Central memory CD8-positive, alpha-beta T cell (primary cell): ENCODE measurements at regions not wholly inside any gene's neighbourhood (a gene's known extent, or its start where the extent isn't known, plus 50 kb on each side); places are given as distances from the start of the nearest gene placed in this dataset.

Experiments used
- ATAC-seq: fragments of 150-1000 bp; cut with Tn5 transposase; replicated peaks from 2 replicates; pipeline ENCODE4 v1.10.0; 2022; ENCODE audit warnings: mild to moderate bottlenecking, moderate FRiP score, moderate number of reproducible peaks; ENCODE audit not compliant: poor library complexity, severe bottlenecking; ENCODE audit errors: extremely low read depth
- DNase-seq, 2 donors: peaks; one replicate each; pipeline ENCODE4 v3.0.0; 2021; ENCODE audit warnings: low spot score in 2 of 2
- H3K27ac Mint-ChIP-seq: one replicate; pipeline ENCODE4 v1.8.0; 2022; ENCODE audit warnings: low read depth, mild to moderate bottlenecking, moderate library complexity, mixed read lengths
- H3K27me3 Mint-ChIP-seq: one replicate; pipeline ENCODE4 v1.8.0; 2022; ENCODE audit warnings: mixed read lengths
- H3K36me3 Mint-ChIP-seq: one replicate; pipeline ENCODE4 v1.8.0; 2022; ENCODE audit warnings: mild to moderate bottlenecking, moderate library complexity, mixed read lengths; ENCODE audit not compliant: insufficient read depth
- H3K4me1 Mint-ChIP-seq: one replicate; pipeline ENCODE4 v1.8.0; 2022; ENCODE audit warnings: mixed read lengths
- H3K4me3 Mint-ChIP-seq: one replicate; pipeline ENCODE4 v1.8.0; 2022; ENCODE audit warnings: mild to moderate bottlenecking, moderate library complexity, mixed read lengths
- H3K9me3 Mint-ChIP-seq: one replicate; pipeline ENCODE4 v1.8.0; 2022; ENCODE audit warnings: mixed read lengths

DNA sequence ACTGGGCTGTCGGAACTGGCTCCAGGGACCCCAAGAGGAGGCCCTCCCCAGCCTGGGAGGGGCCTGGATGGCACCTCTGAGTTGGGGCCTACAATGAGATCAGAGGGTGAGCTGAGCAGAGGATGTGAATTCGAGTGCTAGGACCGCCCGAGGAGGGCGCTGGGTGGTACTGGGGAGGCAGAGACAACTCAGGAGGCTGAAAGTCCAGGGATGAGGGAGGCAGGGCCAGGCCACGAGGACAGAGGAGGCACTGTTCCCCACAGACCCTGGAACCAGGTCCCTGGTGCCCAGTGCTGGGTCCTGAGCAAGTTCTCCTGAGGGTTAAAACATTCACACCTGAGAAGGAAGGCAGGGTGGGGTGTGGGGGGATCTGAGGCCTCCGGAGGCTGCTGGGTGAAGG is 218.0 kb downstream of the CTTN start:
- no peaks in the 10 kb centered on the region for H3K36me3 Mint-ChIP-seq
- H3K27me3 Mint-ChIP-seq = no peaks in the 10 kb centered on the region
- no peak for DNase-seq
- H3K4me1 Mint-ChIP-seq = no peaks in the 10 kb centered on the region
- H3K9me3 Mint-ChIP-seq = no peaks in the 10 kb centered on the region
- no peak overlapping the region for H3K4me3 Mint-ChIP-seq
- ATAC-seq = no peak
- H3K27ac Mint-ChIP-seq = no peak overlapping the region

DNA sequence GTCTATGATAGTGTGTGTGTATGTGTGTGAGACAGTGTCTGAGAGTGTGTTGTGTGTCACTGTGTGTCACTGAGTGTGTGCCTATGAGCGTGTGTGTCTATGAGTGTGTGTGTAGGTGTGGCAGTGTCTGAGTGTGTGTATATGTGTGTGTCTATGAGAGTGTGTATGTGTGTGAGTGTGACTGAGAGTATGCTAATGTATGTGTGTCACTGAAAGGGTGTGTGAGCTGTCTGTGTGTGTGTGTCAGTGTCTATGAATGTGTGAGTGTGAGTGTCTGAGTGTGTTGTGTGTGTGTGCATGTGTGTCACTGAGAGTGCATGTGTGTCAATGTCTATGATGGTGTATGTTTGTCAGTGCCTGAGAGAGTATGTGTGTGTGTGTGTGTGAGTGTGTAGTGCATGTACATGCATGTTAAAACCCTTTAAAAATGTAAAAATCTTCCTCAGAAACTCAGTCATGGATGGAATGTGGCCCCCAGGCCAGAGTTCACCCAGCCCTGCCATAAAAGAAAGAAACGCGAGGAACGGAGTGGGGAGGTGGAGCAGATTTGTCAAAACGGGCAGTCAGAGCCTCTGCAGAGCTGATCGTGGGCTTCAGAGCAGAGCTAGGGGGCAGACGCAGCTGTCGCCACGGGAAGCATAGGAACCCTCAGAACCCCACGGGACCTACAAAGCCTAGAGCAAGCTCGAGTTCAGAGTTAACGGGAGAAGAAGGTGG is 218.8 kb downstream of the CTTN start:
- Mint-ChIP-seq H3K27ac (no peak overlapping the region), H3K9me3 (no peaks in the 10 kb centered on the region), H3K4me1 (no peaks in the 10 kb centered on the region), H3K36me3 (no peaks in the 10 kb centered on the region), H3K27me3 (no peaks in the 10 kb centered on the region), H3K4me3 (no peak overlapping the region)
- no peak for DNase-seq
- ATAC-seq = no peak

DNA sequence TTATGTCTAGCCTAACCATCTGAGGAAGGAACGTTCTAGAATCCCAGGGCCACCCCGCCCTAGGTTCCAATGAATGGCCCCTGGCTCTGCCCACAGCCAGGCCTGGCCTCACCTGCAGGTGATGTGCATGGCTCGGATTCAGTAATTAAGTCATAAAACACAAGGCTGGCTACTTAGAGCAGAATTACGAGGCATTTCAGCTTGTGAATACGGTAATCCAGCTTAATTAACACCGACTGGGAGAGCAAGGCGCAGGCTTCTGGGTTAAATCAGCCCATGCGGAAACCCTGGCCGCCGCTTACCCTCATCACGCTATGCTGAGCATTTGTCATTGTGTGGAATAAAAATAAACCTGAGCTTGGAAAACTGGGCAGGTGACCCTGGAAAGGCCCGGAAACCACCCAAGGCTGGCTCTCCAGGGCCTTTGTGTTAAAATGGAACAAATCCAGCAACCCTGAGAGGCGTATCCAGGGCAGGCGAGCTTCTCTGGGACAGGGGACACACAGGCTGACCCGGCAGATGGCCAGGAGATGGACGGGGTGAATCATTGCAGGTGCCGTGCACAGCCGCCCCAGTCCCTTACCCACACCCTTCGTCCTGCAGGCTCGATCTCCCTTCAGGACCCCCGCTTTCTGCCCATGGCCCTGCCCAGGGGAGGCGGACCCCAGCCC is 220.2 kb downstream of the CTTN start:
- Mint-ChIP-seq H3K9me3 (no peaks in the 10 kb centered on the region), H3K4me1 (no peaks in the 10 kb centered on the region), H3K36me3 (no peaks in the 10 kb centered on the region), H3K27me3 (no peaks in the 10 kb centered on the region), H3K4me3 (no peak overlapping the region), H3K27ac (no peak overlapping the region)
- ATAC-seq = no peak
- DNase-seq = no peak

DNA sequence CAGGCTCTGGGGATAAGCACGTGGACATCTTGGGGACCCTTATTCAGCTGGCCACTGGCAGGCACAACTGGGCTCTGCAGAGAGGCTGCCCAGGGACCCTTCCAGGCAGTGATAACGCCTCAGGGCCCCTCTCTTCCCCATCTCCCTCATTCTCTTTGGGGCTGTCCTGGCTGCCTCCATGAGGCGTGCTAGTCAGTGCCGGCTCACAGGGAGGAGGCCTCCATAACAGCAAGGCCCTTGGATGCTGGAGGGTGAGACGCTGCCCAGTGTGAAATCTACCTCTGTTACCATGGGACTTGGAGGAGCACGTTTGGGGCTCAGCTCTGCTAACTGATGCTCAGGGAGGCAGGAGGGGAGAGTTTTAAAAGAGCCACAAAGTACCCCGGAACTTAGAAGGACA is 221.3 kb downstream of the CTTN start:
- no peak for DNase-seq
- no peak for ATAC-seq
- Mint-ChIP-seq H3K9me3 (no peaks in the 10 kb centered on the region), H3K27ac (no peak overlapping the region), H3K27me3 (no peaks in the 10 kb centered on the region), H3K4me3 (no peak overlapping the region), H3K36me3 (no peaks in the 10 kb centered on the region), H3K4me1 (no peaks in the 10 kb centered on the region)

DNA sequence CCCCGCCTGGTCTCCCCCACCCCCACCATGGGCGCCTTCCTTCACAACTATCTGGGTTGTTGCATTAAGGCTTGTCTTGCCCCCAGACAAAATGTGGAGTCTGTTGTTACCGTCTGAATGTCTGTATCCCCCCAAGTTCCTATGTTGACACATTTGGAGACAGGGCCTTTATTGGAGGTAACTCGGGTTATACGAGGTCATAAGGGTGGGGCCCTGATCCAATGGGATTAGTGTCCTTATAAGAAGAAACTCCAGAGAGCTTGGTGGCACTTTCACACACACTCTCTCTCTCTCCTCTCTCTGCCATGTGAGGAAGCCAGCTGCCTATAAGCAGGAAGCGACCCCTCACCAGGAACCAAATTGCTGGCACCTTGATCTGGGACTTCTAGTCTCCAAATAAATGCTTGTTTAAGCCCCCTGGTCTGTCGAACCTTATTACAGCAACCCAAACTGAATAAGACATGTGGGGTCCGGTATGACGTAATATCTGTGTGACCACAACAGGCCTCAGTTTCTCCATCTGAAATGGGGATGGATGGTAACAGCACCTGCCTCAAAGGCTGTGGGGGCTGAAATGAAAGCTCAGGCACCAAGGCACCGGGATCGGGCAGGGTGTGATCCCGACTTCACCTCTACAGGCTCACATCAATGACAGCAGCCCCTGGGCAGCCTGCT is 222.3 kb downstream of the CTTN start:
- Mint-ChIP-seq H3K27me3 (no peaks in the 10 kb centered on the region), H3K27ac (no peak overlapping the region), H3K36me3 (no peaks in the 10 kb centered on the region), H3K4me3 (no peak overlapping the region), H3K4me1 (no peaks in the 10 kb centered on the region), H3K9me3 (no peaks in the 10 kb centered on the region)
- DNase-seq = no peak
- no peak for ATAC-seq

DNA sequence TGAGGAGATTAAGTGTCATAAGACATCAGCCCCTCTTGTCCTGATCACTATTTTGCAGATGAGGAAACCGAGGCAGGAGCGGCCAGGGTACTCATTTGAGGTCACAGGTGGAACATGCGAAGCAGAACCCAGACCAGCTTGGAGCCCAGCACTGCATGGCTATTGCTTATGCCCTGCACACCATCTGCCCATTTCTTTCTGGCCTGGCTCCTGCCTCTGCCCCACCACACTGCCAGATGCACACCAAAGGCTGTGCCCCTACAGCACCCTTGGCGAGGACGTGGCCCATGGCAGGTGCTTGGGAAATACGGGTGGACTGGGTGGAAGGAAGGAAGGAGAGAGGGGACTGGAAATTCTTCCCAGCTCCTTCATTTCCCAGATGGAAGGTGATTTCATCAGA is 222.9 kb downstream of the CTTN start:
- DNase-seq (no peak), ATAC-seq (no peak)
- H3K36me3 Mint-ChIP-seq = no peaks in the 10 kb centered on the region
- no peaks in the 10 kb centered on the region for H3K9me3 Mint-ChIP-seq
- no peak overlapping the region for H3K27ac Mint-ChIP-seq
- no peak overlapping the region for H3K4me3 Mint-ChIP-seq
- no peaks in the 10 kb centered on the region for H3K27me3 Mint-ChIP-seq
- H3K4me1 Mint-ChIP-seq = no peaks in the 10 kb centered on the region

DNA sequence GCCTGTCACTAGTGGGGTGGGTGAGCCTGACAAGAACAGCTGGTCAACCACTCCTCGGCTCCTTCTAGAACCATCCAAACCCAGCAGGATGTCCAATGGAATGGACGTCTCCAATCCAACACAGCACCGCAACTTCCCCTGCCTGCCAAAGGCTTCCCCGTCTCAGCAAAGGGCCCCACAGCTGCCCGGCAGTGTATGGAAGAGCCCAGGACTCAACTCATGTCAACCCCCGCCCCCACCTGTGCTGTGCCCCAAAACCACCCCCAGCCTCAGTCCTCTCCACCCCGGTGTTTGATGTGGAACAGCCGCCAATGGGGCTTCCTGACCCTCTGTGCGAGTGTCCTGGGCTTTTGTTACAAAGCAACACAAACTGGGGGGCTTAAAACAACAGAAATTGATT is 223.8 kb downstream of the CTTN start:
- no peaks in the 10 kb centered on the region for H3K36me3 Mint-ChIP-seq
- DNase-seq = no peak
- H3K27me3 Mint-ChIP-seq = no peaks in the 10 kb centered on the region
- H3K4me3 Mint-ChIP-seq = no peak overlapping the region
- no peaks in the 10 kb centered on the region for H3K9me3 Mint-ChIP-seq
- H3K4me1 Mint-ChIP-seq = no peaks in the 10 kb centered on the region
- ATAC-seq = no peak
- no peak overlapping the region for H3K27ac Mint-ChIP-seq

DNA sequence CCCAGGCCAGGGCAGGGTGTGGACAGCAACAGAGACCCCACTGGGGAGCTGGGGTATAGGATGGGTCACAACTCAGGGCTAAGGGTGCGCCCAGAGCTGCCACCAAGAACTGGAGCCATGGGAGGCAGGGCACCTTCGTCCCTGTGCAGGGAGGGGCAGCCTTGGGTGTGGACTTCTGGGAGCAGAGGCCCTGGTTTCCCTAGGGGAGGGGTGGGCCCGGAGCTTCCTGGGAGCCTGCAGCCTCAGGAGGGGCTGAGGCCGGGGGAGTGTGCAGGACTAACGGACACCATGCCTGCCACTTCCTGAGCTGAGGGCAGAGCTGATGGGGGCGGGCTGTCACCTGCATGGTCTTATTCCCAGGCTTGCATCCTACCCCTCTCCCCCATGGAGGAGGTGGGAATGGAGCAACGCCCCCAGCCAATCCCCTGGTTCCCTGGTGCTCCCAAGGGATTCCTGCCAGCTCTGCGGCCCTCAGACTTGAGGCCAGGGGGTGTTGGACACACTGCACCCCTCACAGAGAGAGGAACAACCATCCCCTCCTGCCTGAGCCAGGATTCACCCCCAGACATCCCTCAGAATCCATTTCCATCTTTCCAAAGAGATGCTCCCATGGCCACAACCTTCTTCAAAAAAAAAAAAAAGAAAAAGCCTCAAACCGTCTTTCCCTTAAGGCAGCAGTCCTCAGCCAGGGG is 225.7 kb downstream of the CTTN start:
- no peak overlapping the region for H3K27ac Mint-ChIP-seq
- DNase-seq = no peak
- no peaks in the 10 kb centered on the region for H3K4me1 Mint-ChIP-seq
- ATAC-seq = no peak
- no peaks in the 10 kb centered on the region for H3K36me3 Mint-ChIP-seq
- H3K4me3 Mint-ChIP-seq = no peak overlapping the region
- H3K27me3 Mint-ChIP-seq = peaks cover 8% of the 10 kb centered on the region
- no peaks in the 10 kb centered on the region for H3K9me3 Mint-ChIP-seq

DNA sequence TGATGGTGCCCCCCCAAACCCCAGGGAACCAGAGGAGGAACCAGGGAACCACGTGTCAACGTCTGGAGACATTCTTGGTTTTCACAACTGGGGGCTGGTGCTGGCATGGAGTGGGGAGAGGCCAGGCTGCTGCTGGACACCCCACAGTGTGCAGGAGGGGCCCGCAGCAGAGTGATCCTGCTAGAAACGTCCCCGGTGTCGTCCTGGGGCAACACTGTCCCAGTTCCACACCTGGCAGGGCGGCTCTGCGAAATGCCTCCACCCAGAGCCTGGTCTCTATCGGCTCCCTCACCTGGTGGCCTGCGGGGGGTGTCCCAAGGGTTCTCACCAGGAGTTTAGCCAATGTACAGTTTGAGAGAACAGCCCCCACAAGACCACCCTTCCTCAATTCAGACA is 226.3 kb downstream of the CTTN start:
- no peaks in the 10 kb centered on the region for H3K9me3 Mint-ChIP-seq
- DNase-seq (no peak), ATAC-seq (no peak)
- H3K36me3 Mint-ChIP-seq = no peaks in the 10 kb centered on the region
- H3K4me1 Mint-ChIP-seq = no peaks in the 10 kb centered on the region
- no peak overlapping the region for H3K27ac Mint-ChIP-seq
- peaks cover 13% of the 10 kb centered on the region for H3K27me3 Mint-ChIP-seq
- H3K4me3 Mint-ChIP-seq = no peak overlapping the region

DNA sequence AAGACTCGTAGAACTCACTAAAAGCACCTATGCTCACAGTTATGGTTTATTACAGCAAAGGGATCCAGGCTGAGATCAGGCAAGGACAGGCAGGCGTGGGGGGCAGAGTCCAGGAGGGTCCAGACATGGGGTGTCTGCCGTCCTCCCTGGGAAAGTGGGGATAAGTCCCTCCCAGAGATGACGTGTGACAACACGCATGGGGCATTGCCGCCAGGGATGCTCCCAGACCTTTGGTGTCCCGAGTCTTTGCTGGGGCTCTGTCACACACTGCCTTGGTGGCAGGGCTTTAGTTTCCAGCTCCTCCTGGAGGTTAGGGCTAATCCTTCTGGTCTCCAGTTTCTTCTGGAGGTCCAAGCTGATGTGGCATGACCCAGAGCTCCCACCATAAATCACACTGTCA is 226.7 kb downstream of the CTTN start:
- DNase-seq = no peak
- Mint-ChIP-seq H3K4me1 (no peaks in the 10 kb centered on the region), H3K27ac (no peak overlapping the region), H3K27me3 (peaks cover 13% of the 10 kb centered on the region), H3K9me3 (no peaks in the 10 kb centered on the region), H3K4me3 (no peak overlapping the region), H3K36me3 (no peaks in the 10 kb centered on the region)
- ATAC-seq = no peak

DNA sequence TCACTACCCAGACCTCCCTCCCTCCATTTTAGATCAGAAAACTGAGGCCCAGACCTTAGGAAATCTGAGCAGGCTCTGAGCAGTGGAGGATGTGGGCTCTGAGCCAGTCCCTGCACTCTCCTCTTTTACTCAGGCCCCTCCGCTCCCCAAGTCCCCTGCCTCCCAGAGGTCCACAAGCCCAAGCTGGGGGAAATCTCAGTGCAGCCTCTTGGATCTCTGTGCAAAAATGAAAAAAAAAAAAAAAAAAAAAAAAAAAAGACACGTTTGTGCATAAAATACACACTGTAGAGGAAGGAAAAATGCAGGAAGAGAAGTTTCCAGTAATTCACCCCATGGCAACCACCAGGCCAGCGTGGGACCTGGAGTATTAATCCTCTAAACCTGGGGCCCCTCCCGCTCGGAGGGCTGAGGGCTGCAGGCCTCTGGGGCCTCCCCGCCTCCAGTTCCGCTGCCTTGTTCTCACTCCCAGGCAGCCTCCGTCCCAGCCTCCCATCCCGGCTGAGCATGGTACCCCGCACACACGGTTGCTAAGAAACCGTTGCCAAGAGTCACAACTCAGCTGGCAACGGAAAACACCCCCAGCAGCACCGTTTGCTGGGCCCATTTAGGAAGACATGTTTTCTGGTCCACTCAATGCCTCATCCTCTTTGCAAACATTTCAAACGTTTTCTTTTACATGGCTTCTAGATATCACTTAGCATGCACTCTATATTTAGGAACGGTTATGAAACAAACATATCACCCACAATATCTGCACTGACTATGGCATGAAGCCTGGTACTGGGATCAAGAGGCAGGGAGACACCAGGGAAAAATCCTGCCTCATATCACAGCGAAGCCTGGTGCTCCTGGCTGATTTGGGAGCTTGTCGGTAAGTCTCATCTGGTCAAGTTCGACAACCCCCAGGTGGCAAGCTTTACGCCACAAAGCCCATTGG is 227.5 kb downstream of the CTTN start:
- H3K4me3 Mint-ChIP-seq = no peak overlapping the region
- H3K4me1 Mint-ChIP-seq = no peaks in the 10 kb centered on the region
- H3K27ac Mint-ChIP-seq = no peak overlapping the region
- H3K27me3 Mint-ChIP-seq = peaks cover 13% of the 10 kb centered on the region
- DNase-seq (no peak), ATAC-seq (no peak)
- H3K9me3 Mint-ChIP-seq = no peaks in the 10 kb centered on the region
- H3K36me3 Mint-ChIP-seq = no peaks in the 10 kb centered on the region

DNA sequence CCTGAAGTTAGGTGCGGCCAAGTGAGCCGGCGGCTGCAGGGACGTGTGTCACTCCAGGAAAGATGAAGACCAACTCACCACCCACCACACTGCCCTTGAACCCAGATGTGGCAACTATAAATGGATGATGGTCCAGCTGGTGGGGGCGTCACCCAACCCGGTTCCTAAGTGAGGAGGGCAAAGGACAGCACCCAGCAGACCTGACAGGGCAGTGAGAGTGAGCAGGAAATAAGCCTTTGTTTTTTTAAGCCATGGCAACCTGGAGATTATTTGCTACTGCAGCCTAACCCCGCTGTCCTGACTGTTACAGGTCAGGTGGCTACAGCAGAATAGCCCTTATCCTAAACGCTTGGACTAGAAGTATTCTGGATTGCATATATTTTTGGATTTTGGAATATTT is 228.9 kb downstream of the CTTN start:
- no peak overlapping the region for H3K4me3 Mint-ChIP-seq
- H3K27me3 Mint-ChIP-seq = peaks cover 13% of the 10 kb centered on the region
- no peak for ATAC-seq
- no peak for DNase-seq
- no peaks in the 10 kb centered on the region for H3K36me3 Mint-ChIP-seq
- H3K4me1 Mint-ChIP-seq = no peaks in the 10 kb centered on the region
- H3K27ac Mint-ChIP-seq = no peak overlapping the region
- no peaks in the 10 kb centered on the region for H3K9me3 Mint-ChIP-seq
